Keratinocyte (primary cell): ENCODE measurements at regions not wholly inside any gene's neighbourhood (a gene's known extent, or its start where the extent isn't known, plus 50 kb on each side); places are given as distances from the start of the nearest gene placed in this dataset.

Source experiments
- EZH2 ChIP-seq: IDR thresholded peaks from one replicate; pipeline ENCODE4 v1.6.1; 2012; ENCODE audit warnings: inconsistent platforms, mild to moderate bottlenecking, low read length, moderate library complexity
- TF ChIP-seq, protein P1 (sequence below), 3 experiments: IDR thresholded peaks in 1 of 3; conservative IDR thresholded peaks in 1 of 3; optimal IDR thresholded peaks in 1 of 3; 2 replicates in 2 of 3; 3 replicates in 1 of 3; pipeline versions ENCODE3 to v1.5.1; 2011; ENCODE audit warnings: low read length in 3 of 3, mild to moderate bottlenecking in 3 of 3, moderate library complexity in 2 of 3, control low read depth in 1 of 3, inconsistent platforms in 1 of 3; ENCODE audit not compliant: insufficient read depth in 2 of 3; ENCODE audit errors: extremely low read depth in 1 of 3

GRCh38 chr17:33676444-33676843 is 383.3 kb upstream of the ASIC2 start:
- TF ChIP-seq, protein P1, sequence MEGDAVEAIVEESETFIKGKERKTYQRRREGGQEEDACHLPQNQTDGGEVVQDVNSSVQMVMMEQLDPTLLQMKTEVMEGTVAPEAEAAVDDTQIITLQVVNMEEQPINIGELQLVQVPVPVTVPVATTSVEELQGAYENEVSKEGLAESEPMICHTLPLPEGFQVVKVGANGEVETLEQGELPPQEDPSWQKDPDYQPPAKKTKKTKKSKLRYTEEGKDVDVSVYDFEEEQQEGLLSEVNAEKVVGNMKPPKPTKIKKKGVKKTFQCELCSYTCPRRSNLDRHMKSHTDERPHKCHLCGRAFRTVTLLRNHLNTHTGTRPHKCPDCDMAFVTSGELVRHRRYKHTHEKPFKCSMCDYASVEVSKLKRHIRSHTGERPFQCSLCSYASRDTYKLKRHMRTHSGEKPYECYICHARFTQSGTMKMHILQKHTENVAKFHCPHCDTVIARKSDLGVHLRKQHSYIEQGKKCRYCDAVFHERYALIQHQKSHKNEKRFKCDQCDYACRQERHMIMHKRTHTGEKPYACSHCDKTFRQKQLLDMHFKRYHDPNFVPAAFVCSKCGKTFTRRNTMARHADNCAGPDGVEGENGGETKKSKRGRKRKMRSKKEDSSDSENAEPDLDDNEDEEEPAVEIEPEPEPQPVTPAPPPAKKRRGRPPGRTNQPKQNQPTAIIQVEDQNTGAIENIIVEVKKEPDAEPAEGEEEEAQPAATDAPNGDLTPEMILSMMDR (optimal IDR thresholded peaks at IDR 0.05 in 1 of 3, IDR thresholded peaks at IDR 0.05 in 1 of 3, conservative IDR thresholded peaks at IDR 0.05 in 1 of 3; ENCODE audit: extremely low read depth in 1 of 3, insufficient read depth in 2 of 3, low read length in 3 of 3): no peak
- no peak for TF ChIP-seq EZH2
